PC-3 (cell line): ENCODE measurements at regions not wholly inside any gene's neighbourhood (a gene's known extent, or its start where the extent isn't known, plus 50 kb on each side); places are given as distances from the start of the nearest gene placed in this dataset.

Experiments used
- CTCF ChIP-seq: fragments of 300-600 bp; sonication (generic); conservative IDR thresholded peaks from 2 replicates; pipeline ENCODE4 v1.5.1; 2017; ENCODE audit warnings: antibody characterized with exemption, low read depth, mild to moderate bottlenecking, low read length
- EZH2 ChIP-seq: fragments of 300-600 bp; sonication (generic); IDR thresholded peaks from one replicate; pipeline ENCODE4 v1.6.1; 2017; ENCODE audit warnings: antibody characterized with exemption, mild to moderate bottlenecking, low read length; ENCODE audit not compliant: unreplicated experiment

DNA sequence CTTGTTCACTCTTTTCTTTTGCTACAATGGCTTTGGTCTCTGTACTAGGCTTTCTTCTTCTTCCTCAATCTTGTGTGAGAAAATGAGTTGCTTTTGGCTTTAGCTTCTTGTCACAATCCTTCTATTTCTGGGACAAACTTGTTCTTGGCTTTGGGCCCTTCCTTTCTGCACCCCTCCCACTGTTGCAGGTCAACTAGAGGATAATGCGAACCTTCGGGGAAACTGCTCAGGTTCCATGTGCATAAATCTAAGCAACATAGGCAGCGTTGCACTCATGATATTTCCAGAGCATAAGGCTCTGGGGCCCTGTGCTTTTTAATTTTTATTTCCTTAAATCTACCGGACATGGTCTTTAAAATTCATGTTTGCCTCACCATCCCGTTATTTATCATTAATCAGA is 89.8 kb upstream of the LRIG3 start:
- no peak for TF ChIP-seq CTCF
- no peak for TF ChIP-seq EZH2
